H9 (cell line): ENCODE measurements at regions not wholly inside any gene's neighbourhood (a gene's known extent, or its start where the extent isn't known, plus 50 kb on each side); places are given as distances from the start of the nearest gene placed in this dataset.

Source experiments
- DNase-seq: peaks from one replicate; pipeline ENCODE4 v3.0.0-alpha.2; 2017
- H2AFZ ChIP-seq: one replicate; pipeline ENCODE4 v1.6.1; 2013; ENCODE audit warnings: mild to moderate bottlenecking, low read length, control low read depth, moderate library complexity
- H2AK5ac ChIP-seq: 2 replicates; pipeline ENCODE4 v1.6.1; 2013; ENCODE audit warnings: low read length, control low read depth, mixed read lengths; ENCODE audit not compliant: insufficient read length
- H2BK120ac ChIP-seq: one replicate; pipeline ENCODE4 v1.6.1; 2013; ENCODE audit warnings: low read depth, mild to moderate bottlenecking, low read length, control low read depth, inconsistent platforms; ENCODE audit not compliant: poor library complexity, severe bottlenecking
- H2BK12ac ChIP-seq: 2 replicates; pipeline ENCODE4 v1.6.1; 2013; ENCODE audit warnings: low read length, control low read depth, mixed read lengths, low read depth; ENCODE audit not compliant: insufficient read length
- H2BK15ac ChIP-seq: 2 replicates; pipeline ENCODE4 v1.6.1; 2013; ENCODE audit warnings: low read depth, low read length, control low read depth
- H2BK20ac ChIP-seq: one replicate; pipeline ENCODE4 v1.6.1; 2013; ENCODE audit warnings: low read depth, mild to moderate bottlenecking, low read length, control low read depth, inconsistent platforms; ENCODE audit not compliant: poor library complexity, severe bottlenecking
- H2BK5ac ChIP-seq: 2 replicates; pipeline ENCODE4 v1.6.1; 2013; ENCODE audit warnings: low read length, control low read depth, mixed read lengths; ENCODE audit not compliant: insufficient read length
- H3K14ac ChIP-seq: 2 replicates; pipeline ENCODE4 v1.6.1; 2013; ENCODE audit warnings: low read length, control low read depth; ENCODE audit not compliant: insufficient read depth
- H3K18ac ChIP-seq: 2 replicates; pipeline ENCODE4 v1.6.1; 2013; ENCODE audit warnings: low read depth, mild to moderate bottlenecking, mixed read lengths, low read length, control low read depth; ENCODE audit not compliant: insufficient read length
- H3K23ac ChIP-seq: 2 replicates; pipeline ENCODE4 v1.6.1; 2013; ENCODE audit warnings: low read length, control low read depth, mixed read lengths, low read depth; ENCODE audit not compliant: insufficient read length
- H3K23me2 ChIP-seq: 2 replicates; pipeline ENCODE4 v1.6.1; 2013; ENCODE audit warnings: low read depth, mild to moderate bottlenecking, mixed read lengths, low read length, control low read depth; ENCODE audit not compliant: insufficient read length, poor library complexity, severe bottlenecking
- H3K27ac ChIP-seq: 2 replicates; pipeline ENCODE4 v1.5.1; 2013; ENCODE audit warnings: low read length, control low read depth, mixed read lengths, low read depth; ENCODE audit not compliant: insufficient read length
- H3K27me3 ChIP-seq: 2 replicates; pipeline ENCODE4 v1.6.1; 2013; ENCODE audit warnings: low read length, control low read depth, inconsistent platforms; ENCODE audit not compliant: insufficient read depth
- H3K4ac ChIP-seq: 2 replicates; pipeline ENCODE4 v1.6.1; 2013; ENCODE audit warnings: low read depth, mild to moderate bottlenecking, control low read depth, inconsistent platforms, low read length, moderate library complexity
- H3K4me1 ChIP-seq: 2 replicates; pipeline ENCODE4 v1.6.1; 2013; ENCODE audit warnings: low read length, control low read depth, inconsistent platforms; ENCODE audit not compliant: insufficient read depth
- H3K4me2 ChIP-seq: 2 replicates; pipeline ENCODE4 v1.6.1; 2013; ENCODE audit warnings: low read length, control low read depth, mixed read lengths; ENCODE audit not compliant: insufficient read length, insufficient read depth
- H3K56ac ChIP-seq: 2 replicates; pipeline ENCODE4 v1.6.1; 2013; ENCODE audit warnings: low read depth, mild to moderate bottlenecking, mixed read lengths, low read length, control low read depth; ENCODE audit not compliant: insufficient read length
- H3K79me1 ChIP-seq: 2 replicates; pipeline ENCODE4 v1.6.1; 2013; ENCODE audit warnings: low read depth, mild to moderate bottlenecking, moderate library complexity, low read length, control low read depth, inconsistent platforms; ENCODE audit not compliant: insufficient read depth, poor library complexity, severe bottlenecking
- H3K79me2 ChIP-seq: 2 replicates; pipeline ENCODE4 v1.6.1; 2013; ENCODE audit warnings: low read length, control low read depth, inconsistent platforms; ENCODE audit not compliant: insufficient read depth
- H3K9ac ChIP-seq: 2 replicates; pipeline ENCODE4 v1.6.1; 2013; ENCODE audit warnings: low read length, control low read depth, mixed read lengths; ENCODE audit not compliant: insufficient read length; ENCODE audit errors: extremely low read depth
- H3K9me3 ChIP-seq: one replicate; pipeline ENCODE4 v1.6.1; 2013; ENCODE audit warnings: low read depth, low read length, inconsistent platforms; ENCODE audit not compliant: control insufficient read depth
- H3T11ph ChIP-seq: one replicate; pipeline ENCODE4 v1.6.1; 2013; ENCODE audit warnings: mild to moderate bottlenecking, low read length, control low read depth, inconsistent platforms
- H4K20me1 ChIP-seq: one replicate; pipeline ENCODE4 v1.6.1; 2013; ENCODE audit not compliant: control insufficient read depth, insufficient read length, insufficient read depth
- H4K5ac ChIP-seq: 2 replicates; pipeline ENCODE4 v1.6.1; 2013; ENCODE audit warnings: low read depth, mild to moderate bottlenecking, mixed read lengths, low read length, control low read depth; ENCODE audit not compliant: insufficient read length
- H4K8ac ChIP-seq: replicated peaks from 2 replicates; pipeline ENCODE4 v1.6.1; 2013; ENCODE audit warnings: low read length, control low read depth, mixed read lengths, low read depth; ENCODE audit not compliant: insufficient read length
- H4K91ac ChIP-seq: 2 replicates; pipeline ENCODE4 v1.6.1; 2013; ENCODE audit warnings: low read depth, mild to moderate bottlenecking, moderate library complexity, mixed read lengths, low read length, control low read depth; ENCODE audit not compliant: insufficient read length
- H3K27ac Mint-ChIP-seq, 3 experiments: 2 replicates in 2 of 3; 3 replicates in 1 of 3; pipeline ENCODE4 v1.8.0; 2020 to 2021; ENCODE audit warnings: mixed read lengths in 3 of 3, mild to moderate bottlenecking in 1 of 3, moderate library complexity in 1 of 3
- H3K27me3 Mint-ChIP-seq: 2 replicates; pipeline ENCODE4 v1.8.0; 2021; ENCODE audit warnings: low read depth, mild to moderate bottlenecking, moderate library complexity, mixed read lengths
- H3K36me3 Mint-ChIP-seq, 3 experiments: 2 replicates in 2 of 3; 3 replicates in 1 of 3; pipeline ENCODE4 v1.8.0; 2020 to 2021; ENCODE audit warnings: low read depth in 3 of 3, mixed read lengths in 3 of 3; ENCODE audit not compliant: insufficient read depth in 1 of 3
- H3K4me1 Mint-ChIP-seq, 2 experiments: 2 replicates each; pipeline ENCODE4 v1.8.0; 2020; ENCODE audit warnings: mixed read lengths in 2 of 2
- H3K4me3 Mint-ChIP-seq, 2 experiments: 2 replicates in 1 of 2; 3 replicates in 1 of 2; pipeline ENCODE4 v1.8.0; 2020 to 2021; ENCODE audit warnings: mild to moderate bottlenecking in 2 of 2, mixed read lengths in 2 of 2, moderate library complexity in 1 of 2
- H3K9me3 Mint-ChIP-seq, 2 experiments: 2 replicates in 1 of 2; 3 replicates in 1 of 2; pipeline ENCODE4 v1.8.0; 2020; ENCODE audit warnings: mild to moderate bottlenecking in 2 of 2, mixed read lengths in 2 of 2, moderate library complexity in 1 of 2
- CTCF ChIP-seq: fragments of 200-600 bp; sonication (generic); conservative IDR thresholded peaks from 3 replicates; pipeline ENCODE4 v1.8.0; 2021; ENCODE audit warnings: antibody characterized with exemption, mild to moderate bottlenecking
- WGBS: extraction: QIAGEN DNeasy Blood & Tissue Kit; methylation state at CpG from one replicate; pipeline ENCODE4 v1.1.7; 2013; ENCODE audit warnings: missing lambda C conversion rate, low lambda C conversion rate, mixed read lengths; ENCODE audit not compliant: insufficient read length; ENCODE audit errors: extremely low coverage; 5-methylcytosine and 5-hydroxymethylcytosine counted together

- Mint-ChIP-seq H3K36me3 (no peaks in the 10 kb centered on the region), H3K9me3 (no peaks in the 10 kb centered on the region), H3K27me3 (no peaks in the 10 kb centered on the region), H3K4me1 (no peaks in the 10 kb centered on the region), H3K27ac (no peak overlapping the region), H3K4me3 (no peak overlapping the region)
- H4K5ac ChIP-seq, result no peak overlapping the region
- no peaks in the 10 kb centered on the region for H4K20me1 ChIP-seq
- no peaks in the 10 kb centered on the region for H3K79me2 ChIP-seq
- no peak overlapping the region for H3K23ac ChIP-seq
- H2AFZ ChIP-seq, result no peak overlapping the region
- H2AK5ac ChIP-seq, result no peak overlapping the region
- no peak overlapping the region for H2BK20ac ChIP-seq
- no CpG with 5 or more reads among the region's 2 CpGs for WGBS
- H3K23me2 ChIP-seq, result no peaks in the 10 kb centered on the region
- H4K91ac ChIP-seq, result no peak overlapping the region
- H3T11ph ChIP-seq, result no peak overlapping the region
- no peaks in the 10 kb centered on the region for H3K9me3 ChIP-seq
- H2BK12ac ChIP-seq, result no peak overlapping the region
- no peak for TF ChIP-seq CTCF
- H4K8ac ChIP-seq, result no peak overlapping the region
- no peak overlapping the region for H3K56ac ChIP-seq
- no peak overlapping the region for H3K4me2 ChIP-seq
- no peak overlapping the region for H3K18ac ChIP-seq
- no peak overlapping the region for H3K14ac ChIP-seq
- H2BK15ac ChIP-seq, result no peak overlapping the region
- no peaks in the 10 kb centered on the region for H3K79me1 ChIP-seq
- no peak overlapping the region for H2BK5ac ChIP-seq
- no peak overlapping the region for H2BK120ac ChIP-seq
- H3K9ac ChIP-seq, result no peak overlapping the region
- DNase-seq, result no peak
- H3K27me3 ChIP-seq, result no peaks in the 10 kb centered on the region
- no peaks in the 10 kb centered on the region for H3K4me1 ChIP-seq
- H3K27ac ChIP-seq, result no peak overlapping the region
- H3K4ac ChIP-seq, result no peak overlapping the region
Measured at GRCh38 chr9:111136180-111136579, 97.9 kb upstream of the LPAR1 start.
